Temporal lobe (tissue), 1 donor: ENCODE measurements at regions not wholly inside any gene's neighbourhood (a gene's known extent, or its start where the extent isn't known, plus 50 kb on each side); places are given as distances from the start of the nearest gene placed in this dataset. TPM values are rescaled to one million over a fixed set of nuclear protein-coding genes. Genes with fewer than 3 reads are reported as not detected.

Source experiments
- small RNA-seq: library from RNA; depleted of rRNA; stranded (forward); fragments of <200 nt; gene quantifications from one replicate; pipeline ENCODE3, GENCODE V24; 2014; ENCODE audit warnings: low replicate concordance

Small RNA genes in the stretch of these regions (small RNA-seq; reads per million reads assigned to genes)
- not detected for gene RNU7-165P
